ENCODE measurements at regions not wholly inside any gene's neighbourhood (a gene's known extent, or its start where the extent isn't known, plus 50 kb on each side); places are given as distances from the start of the nearest gene placed in this dataset.

- TF ChIP-seq POU5F1 (IDR thresholded peaks at IDR 0.05; ENCODE audit: low read depth, low read length) (no peak), TBP (IDR thresholded peaks at IDR 0.05; ENCODE audit: low read depth, low read length) (no peak), CTCF (IDR thresholded peaks at IDR 0.05; ENCODE audit: control extremely low read depth in 1 of 3, insufficient read depth in 1 of 3, low read depth in 1 of 3, low read length in 3 of 3) (no peak), USF2 (IDR thresholded peaks at IDR 0.05; ENCODE audit: low read length) (no peak), CBX5 (IDR thresholded peaks at IDR 0.05; ENCODE audit: low read depth, low read length) (no peak), POLR2A (IDR thresholded peaks at IDR 0.05; ENCODE audit: control extremely low read depth in 1 of 2, low read depth in 2 of 2, low read length in 2 of 2) (no peak)
Measured at GRCh38 chr6:80728830-80729229, 622.4 kb downstream of the BCKDHB start.

Data from H1 (cell line).